ENCODE measurements at regions not wholly inside any gene's neighbourhood (a gene's known extent, or its start where the extent isn't known, plus 50 kb on each side); places are given as distances from the start of the nearest gene placed in this dataset.

DNA sequence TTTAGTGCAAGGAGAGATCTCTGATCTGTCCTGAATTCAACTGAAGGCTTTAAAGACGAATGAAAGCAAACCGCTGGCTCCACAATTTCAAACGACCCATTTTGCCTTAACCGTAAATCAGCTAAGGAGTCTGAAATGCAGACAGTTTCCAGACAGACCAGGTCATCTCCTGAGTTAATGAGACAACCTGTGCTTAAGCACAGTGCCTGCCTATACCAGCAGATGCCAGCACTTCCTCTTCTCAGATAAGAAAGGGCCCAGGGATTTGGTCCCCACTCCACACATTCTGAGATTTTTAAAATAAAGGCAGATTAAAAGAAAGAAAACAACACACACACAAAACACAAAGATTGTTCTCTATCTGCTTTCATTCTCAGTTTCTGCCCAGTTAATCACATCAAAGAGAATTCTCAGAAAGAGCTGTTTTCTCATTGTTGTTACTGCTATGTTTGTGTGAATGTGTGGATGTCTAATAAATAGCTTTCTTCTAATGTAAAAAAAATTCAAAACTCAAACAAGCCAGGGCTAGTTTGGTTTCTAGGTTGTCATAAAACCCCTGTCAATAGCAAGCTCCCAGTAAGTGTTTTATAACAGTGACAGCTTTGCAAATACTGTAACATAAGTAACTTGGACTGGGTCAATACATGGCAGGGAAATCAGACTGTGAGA, 157.7 kb upstream of the SLC24A2 start:
- TF ChIP-seq, protein P1, sequence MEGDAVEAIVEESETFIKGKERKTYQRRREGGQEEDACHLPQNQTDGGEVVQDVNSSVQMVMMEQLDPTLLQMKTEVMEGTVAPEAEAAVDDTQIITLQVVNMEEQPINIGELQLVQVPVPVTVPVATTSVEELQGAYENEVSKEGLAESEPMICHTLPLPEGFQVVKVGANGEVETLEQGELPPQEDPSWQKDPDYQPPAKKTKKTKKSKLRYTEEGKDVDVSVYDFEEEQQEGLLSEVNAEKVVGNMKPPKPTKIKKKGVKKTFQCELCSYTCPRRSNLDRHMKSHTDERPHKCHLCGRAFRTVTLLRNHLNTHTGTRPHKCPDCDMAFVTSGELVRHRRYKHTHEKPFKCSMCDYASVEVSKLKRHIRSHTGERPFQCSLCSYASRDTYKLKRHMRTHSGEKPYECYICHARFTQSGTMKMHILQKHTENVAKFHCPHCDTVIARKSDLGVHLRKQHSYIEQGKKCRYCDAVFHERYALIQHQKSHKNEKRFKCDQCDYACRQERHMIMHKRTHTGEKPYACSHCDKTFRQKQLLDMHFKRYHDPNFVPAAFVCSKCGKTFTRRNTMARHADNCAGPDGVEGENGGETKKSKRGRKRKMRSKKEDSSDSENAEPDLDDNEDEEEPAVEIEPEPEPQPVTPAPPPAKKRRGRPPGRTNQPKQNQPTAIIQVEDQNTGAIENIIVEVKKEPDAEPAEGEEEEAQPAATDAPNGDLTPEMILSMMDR (IDR thresholded peaks at IDR 0.05) = peak; percentile 31; the same call in 1 of the 2 replicates

DNA sequence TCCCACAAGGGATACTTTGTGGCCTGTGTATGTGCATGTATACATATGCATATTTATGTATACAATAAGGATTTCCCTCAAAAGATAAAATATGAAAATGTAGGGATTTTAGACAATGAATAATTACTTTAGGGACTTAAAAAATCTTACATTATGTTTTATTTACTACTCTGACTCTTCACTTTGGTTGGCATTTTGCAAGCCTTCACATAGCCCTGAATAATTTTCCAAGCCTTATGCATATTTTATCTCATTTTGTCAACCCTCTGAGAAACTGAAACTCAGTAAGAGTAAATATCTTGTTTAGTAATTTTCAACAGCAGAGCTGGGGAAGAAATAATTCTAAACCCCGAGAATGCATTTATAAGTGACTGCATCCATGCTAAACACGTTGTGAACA, 153.0 kb upstream of the SLC24A2 start:
- TF ChIP-seq, protein P1 (IDR thresholded peaks at IDR 0.05) = no peak

DNA sequence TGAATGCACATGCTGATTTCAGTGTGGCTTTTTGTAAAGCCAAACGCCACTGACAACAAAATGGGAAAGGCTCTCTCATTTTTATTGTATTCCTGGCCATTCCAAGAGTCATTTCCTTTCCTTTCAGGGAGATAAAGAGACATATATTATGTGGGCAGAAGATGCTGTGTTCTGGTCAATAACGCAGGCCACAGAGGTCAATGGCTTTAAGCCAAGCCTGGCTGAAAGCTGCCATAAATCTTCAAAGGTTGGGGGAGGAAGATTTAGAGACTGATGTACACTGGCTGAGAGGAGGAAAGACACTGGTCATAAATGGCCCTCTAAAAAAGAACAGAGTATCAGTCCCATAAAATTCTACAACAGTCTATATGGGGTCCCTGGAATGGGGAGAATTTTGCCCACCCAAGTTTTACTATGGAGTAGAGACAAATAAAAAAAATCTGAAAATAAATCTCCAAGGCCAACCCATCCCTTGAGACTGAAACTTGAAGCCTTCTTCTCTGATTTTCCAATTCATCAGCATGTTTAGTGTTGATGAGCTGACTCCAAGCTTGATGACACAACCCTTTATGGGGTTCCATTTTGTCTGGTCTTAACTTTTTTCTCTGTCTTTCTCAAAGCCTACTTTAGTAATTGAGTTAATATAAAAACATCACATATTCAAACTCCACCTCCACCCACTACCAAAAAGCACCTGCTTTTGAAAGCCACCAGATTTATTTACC, 152.1 kb upstream of the SLC24A2 start:
- TF ChIP-seq, protein P1 (IDR thresholded peaks at IDR 0.05) = no peak

DNA sequence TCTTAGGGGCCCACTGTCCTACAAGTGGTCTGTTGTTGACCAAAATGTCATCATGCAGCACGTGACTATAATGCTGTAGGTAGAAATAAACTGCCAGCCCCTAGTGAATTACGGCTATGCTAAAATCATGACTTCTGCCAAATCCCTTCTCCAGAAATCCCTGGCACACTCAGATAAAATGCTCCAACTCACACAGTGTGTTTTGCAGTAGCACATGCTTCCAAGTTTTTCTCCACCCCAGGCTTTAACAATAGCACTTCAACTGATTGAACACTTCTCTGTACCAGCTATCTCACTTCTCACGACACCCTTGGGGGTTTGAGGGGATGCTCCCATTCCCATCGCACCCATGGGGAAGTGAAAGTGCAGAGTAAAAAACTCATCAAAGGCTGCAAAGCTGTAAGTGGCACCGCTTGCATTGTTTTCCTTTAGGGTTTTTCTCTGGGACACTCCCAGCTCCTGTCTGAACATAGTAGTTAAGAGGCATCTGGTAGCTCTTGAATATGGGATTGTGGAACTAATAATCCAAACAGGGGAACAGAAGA, 151.0 kb upstream of the SLC24A2 start:
- TF ChIP-seq, protein P1 (IDR thresholded peaks at IDR 0.05) = no peak

DNA sequence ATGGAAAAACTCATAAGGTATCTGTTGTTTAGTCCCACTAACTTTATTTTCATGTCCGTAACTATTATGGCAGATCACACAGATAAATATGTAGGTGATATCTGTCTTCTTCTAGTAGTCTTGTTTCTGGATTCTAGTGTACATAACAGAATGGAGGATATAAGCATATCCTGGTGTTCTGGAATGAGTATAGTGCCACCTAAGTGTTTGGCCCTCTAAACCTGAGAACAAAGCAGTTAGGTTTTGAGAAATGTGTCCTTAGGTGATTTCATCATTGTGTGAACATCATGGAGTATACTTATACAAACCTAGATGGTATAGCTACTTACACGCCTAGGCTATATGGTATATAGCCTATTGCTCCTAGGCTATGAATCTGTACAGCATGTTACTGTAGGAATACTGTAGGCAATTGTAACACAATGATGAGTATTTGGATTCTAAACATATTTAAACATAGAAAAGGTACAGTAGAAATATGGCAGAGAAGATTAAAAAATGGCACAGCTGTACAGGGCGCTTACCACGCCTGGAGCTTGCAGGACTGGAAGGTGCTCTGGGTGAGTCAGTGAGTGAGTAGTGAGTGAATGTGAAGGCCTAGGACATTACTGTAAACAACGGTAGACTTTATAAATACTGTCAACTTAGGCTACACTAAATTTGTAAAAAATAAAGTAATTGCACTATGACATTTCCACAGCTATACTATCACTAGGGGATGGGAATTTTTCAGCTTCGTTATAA, 150.3 kb upstream of the SLC24A2 start:
- TF ChIP-seq, protein P1 (IDR thresholded peaks at IDR 0.05) = no peak

DNA sequence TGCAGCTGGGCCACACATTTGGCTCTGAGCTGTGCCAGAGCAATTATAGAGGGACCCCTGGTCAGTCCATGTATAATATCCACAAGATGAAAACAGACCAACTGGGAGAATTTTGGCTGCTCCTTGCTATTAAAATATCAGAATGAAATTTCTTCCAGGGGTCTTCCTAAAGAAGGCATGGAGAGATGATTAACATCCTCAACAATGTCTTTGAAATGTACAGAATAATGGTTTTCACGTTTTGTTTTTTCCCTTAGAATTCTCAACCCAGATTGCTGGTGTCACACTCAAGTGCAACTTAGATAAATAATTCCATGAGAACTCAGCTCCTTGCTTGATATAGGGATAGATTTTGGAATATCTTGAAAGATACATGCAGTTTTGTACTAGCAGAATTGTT, 148.3 kb upstream of the SLC24A2 start:
- TF ChIP-seq, protein P1 (IDR thresholded peaks at IDR 0.05) = no peak

DNA sequence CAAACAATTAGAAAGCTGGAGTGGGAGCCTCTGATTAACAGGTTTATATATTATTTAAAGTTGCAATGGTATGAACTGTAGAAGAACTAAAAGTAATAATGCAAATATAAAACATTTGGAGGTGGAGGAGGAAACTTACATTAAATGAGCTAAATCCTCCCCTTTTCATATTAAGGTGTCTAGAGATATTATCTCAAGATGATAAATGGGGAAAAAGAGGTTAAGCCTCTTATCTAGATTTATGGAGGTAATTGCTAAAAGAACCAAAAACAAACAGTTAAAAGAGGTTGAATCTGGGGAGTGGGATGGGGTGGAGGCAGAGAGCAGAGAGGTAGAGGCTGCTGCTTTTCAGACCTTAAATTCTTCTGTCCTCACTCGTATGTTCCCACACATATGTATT, 147.8 kb upstream of the SLC24A2 start:
- TF ChIP-seq, protein P1 (IDR thresholded peaks at IDR 0.05) = no peak
